Neuronal stem cell (in vitro differentiated cells): ENCODE measurements at regions not wholly inside any gene's neighbourhood (a gene's known extent, or its start where the extent isn't known, plus 50 kb on each side); places are given as distances from the start of the nearest gene placed in this dataset.

Experiments
- DNase-seq: peaks from one replicate; pipeline ENCODE4 v3.0.0-alpha.2; 2013; ENCODE audit warnings: low spot score
- H2AFZ ChIP-seq: one replicate; pipeline ENCODE4 v1.6.1; 2013; ENCODE audit warnings: mild to moderate bottlenecking, low read length, inconsistent platforms
- H2AK5ac ChIP-seq: 2 replicates; pipeline ENCODE4 v1.6.1; 2013; ENCODE audit warnings: low read depth, mild to moderate bottlenecking, inconsistent platforms, low read length, moderate library complexity, mixed read lengths
- H2BK120ac ChIP-seq: 2 replicates; pipeline ENCODE4 v1.6.1; 2013; ENCODE audit warnings: low read depth, mild to moderate bottlenecking, inconsistent platforms, low read length, moderate library complexity, mixed read lengths
- H2BK12ac ChIP-seq: one replicate; pipeline ENCODE4 v1.6.1; 2013; ENCODE audit warnings: low read length, inconsistent platforms
- H2BK15ac ChIP-seq: 2 replicates; pipeline ENCODE4 v1.6.1; 2013; ENCODE audit warnings: mild to moderate bottlenecking, low read length, inconsistent platforms, mixed read lengths
- H2BK5ac ChIP-seq: one replicate; pipeline ENCODE4 v1.6.1; 2013; ENCODE audit warnings: inconsistent platforms, mild to moderate bottlenecking, low read length, moderate library complexity
- H3K14ac ChIP-seq: one replicate; pipeline ENCODE4 v1.6.1; 2013; ENCODE audit warnings: low read length, inconsistent platforms
- H3K18ac ChIP-seq: 2 replicates; pipeline ENCODE4 v1.6.1; 2013; ENCODE audit warnings: low read length, inconsistent platforms
- H3K23ac ChIP-seq: 2 replicates; pipeline ENCODE4 v1.6.1; 2013; ENCODE audit warnings: low read depth, mild to moderate bottlenecking, mixed read lengths, low read length, inconsistent platforms; ENCODE audit not compliant: poor library complexity
- H3K27ac ChIP-seq: replicated peaks from 3 replicates; pipeline ENCODE4 v1.5.1; 2013; ENCODE audit warnings: low read length, inconsistent platforms
- H3K27me3 ChIP-seq, 3 experiments: 2 replicates each; pipeline ENCODE4 v1.6.1; 2013; ENCODE audit warnings: low read length in 3 of 3, mild to moderate bottlenecking in 2 of 3, inconsistent platforms in 1 of 3, low read depth in 1 of 3, mixed read lengths in 1 of 3, moderate library complexity in 1 of 3; ENCODE audit not compliant: control insufficient read depth in 3 of 3, insufficient read depth in 3 of 3
- H3K36me3 ChIP-seq, 2 donors: replicated peaks in 1 of 2; 2 replicates each; pipeline ENCODE4 v1.6.1; 2013; ENCODE audit warnings: low read length in 2 of 2; ENCODE audit not compliant: control insufficient read depth in 2 of 2, insufficient read depth in 2 of 2
- H3K4ac ChIP-seq: 2 replicates; pipeline ENCODE4 v1.6.1; 2013; ENCODE audit warnings: inconsistent platforms, mild to moderate bottlenecking, low read length, moderate library complexity
- H3K4me1 ChIP-seq, 2 donors: 1 replicate in 1 of 2; 2 replicates in 1 of 2; pipeline ENCODE4 v1.6.1; 2013; ENCODE audit warnings: low read length in 2 of 2, low read depth in 1 of 2; ENCODE audit not compliant: control insufficient read depth in 2 of 2, insufficient read depth in 1 of 2
- H3K4me2 ChIP-seq: one replicate; pipeline ENCODE4 v1.6.1; 2013; ENCODE audit warnings: mild to moderate bottlenecking, low read length, inconsistent platforms; ENCODE audit not compliant: insufficient read depth, poor library complexity, severe bottlenecking
- H3K4me3 ChIP-seq, 2 donors: 2 replicates each; pipeline ENCODE4 v1.5.1; 2013; ENCODE audit warnings: low read length in 2 of 2, mild to moderate bottlenecking in 2 of 2, inconsistent platforms in 1 of 2, moderate library complexity in 1 of 2
- H3K79me1 ChIP-seq: one replicate; pipeline ENCODE4 v1.6.1; 2013; ENCODE audit warnings: low read depth, mild to moderate bottlenecking, inconsistent platforms, low read length, moderate library complexity
- H3K9ac ChIP-seq: one replicate; pipeline ENCODE4 v1.6.1; 2013; ENCODE audit warnings: mild to moderate bottlenecking, low read depth, low read length, inconsistent platforms; ENCODE audit not compliant: poor library complexity
- H3K9me3 ChIP-seq, 2 donors: replicated peaks in 1 of 2; 2 replicates each; pipeline versions ENCODE3 to v1.6.1; 2013; ENCODE audit warnings: low read length in 2 of 2, mild to moderate bottlenecking in 2 of 2, inconsistent platforms in 1 of 2, low read depth in 1 of 2, mixed read lengths in 1 of 2, moderate library complexity in 1 of 2; ENCODE audit not compliant: control insufficient read depth in 2 of 2, insufficient read depth in 1 of 2
- H4K8ac ChIP-seq: one replicate; pipeline ENCODE4 v1.6.1; 2013; ENCODE audit warnings: low read depth, mild to moderate bottlenecking, inconsistent platforms, low read length, moderate library complexity
- H4K91ac ChIP-seq: one replicate; pipeline ENCODE4 v1.6.1; 2013; ENCODE audit warnings: low read length, low read depth, mild to moderate bottlenecking, inconsistent platforms; ENCODE audit not compliant: poor library complexity
- WGBS, 2 donors: extraction: QIAGEN DNeasy Blood & Tissue Kit; methylation state at CpG; one replicate each; pipeline ENCODE4 v1.1.7; 2013; ENCODE audit warnings: missing lambda C conversion rate in 2 of 2, mixed read lengths in 1 of 2; ENCODE audit not compliant: insufficient read length in 2 of 2, insufficient replicate concordance in 1 of 2; ENCODE audit errors: extremely low coverage in 2 of 2; 5-methylcytosine and 5-hydroxymethylcytosine counted together

GRCh38 chr4:57989430-57989829, 879.2 kb upstream of the IGFBP7 start:
- H3K36me3 ChIP-seq, result no peaks in the 10 kb centered on the region
- H3K4me3 ChIP-seq, result no peak overlapping the region
- no peak overlapping the region for H3K14ac ChIP-seq
- H3K4me1 ChIP-seq, result peaks cover 0 to 4% of the 10 kb centered on the region in 2 donors
- H2AFZ ChIP-seq, result no peak overlapping the region
- H2BK12ac ChIP-seq, result no peak overlapping the region
- no peak overlapping the region for H2BK15ac ChIP-seq
- H3K4me2 ChIP-seq, result no peak overlapping the region
- H3K9ac ChIP-seq, result no peak overlapping the region
- DNase-seq, result no peak
- H3K23ac ChIP-seq, result no peak overlapping the region
- H2BK120ac ChIP-seq, result no peak overlapping the region
- no peaks in the 10 kb centered on the region for H3K27me3 ChIP-seq
- no peak overlapping the region for H3K4ac ChIP-seq
- no peaks in the 10 kb centered on the region for H3K79me1 ChIP-seq
- no peak overlapping the region for H4K8ac ChIP-seq
- H3K27ac ChIP-seq, result no peak overlapping the region
- H2AK5ac ChIP-seq, result no peak overlapping the region
- no peak overlapping the region for H2BK5ac ChIP-seq
- H3K9me3 ChIP-seq, result no peaks in the 10 kb centered on the region
- H3K18ac ChIP-seq, result no peak overlapping the region
- no peak overlapping the region for H4K91ac ChIP-seq
- WGBS, 2 donors, result no CpG with 5 or more reads among the region's 6 CpGs

GRCh38 chr4:57985161-57985560, 875.0 kb upstream of the IGFBP7 start:
- Histone ChIP-seq H3K23ac (no peak overlapping the region), H2BK120ac (no peak overlapping the region), H3K27me3 (no peaks in the 10 kb centered on the region), H3K27ac (no peak overlapping the region), H4K91ac (no peak overlapping the region), H3K79me1 (no peaks in the 10 kb centered on the region), H2BK12ac (no peak overlapping the region), H2AK5ac (no peak overlapping the region), H3K4me1 (peaks cover 0 to 4% of the 10 kb centered on the region in 2 donors), H3K4ac (no peak overlapping the region), H3K14ac (no peak overlapping the region), H4K8ac (no peak overlapping the region), H3K4me3 (no peak overlapping the region), H2BK15ac (no peak overlapping the region), H3K9ac (no peak overlapping the region), H3K4me2 (no peak overlapping the region), H3K9me3 (no peaks in the 10 kb centered on the region), H2BK5ac (no peak overlapping the region), H3K36me3 (no peaks in the 10 kb centered on the region), H2AFZ (no peak overlapping the region), H3K18ac (no peak overlapping the region)
- DNase-seq, result no peak

- H3K9me3 ChIP-seq, result no peaks in the 10 kb centered on the region
- no peak overlapping the region for H3K18ac ChIP-seq
- no peak overlapping the region for H3K27ac ChIP-seq
- no peaks in the 10 kb centered on the region for H3K36me3 ChIP-seq
- H3K4me1 ChIP-seq, result no peaks in the 10 kb centered on the region
- H4K91ac ChIP-seq, result no peak overlapping the region
- no peaks in the 10 kb centered on the region for H3K27me3 ChIP-seq
- no peak for DNase-seq
- no peak overlapping the region for H4K8ac ChIP-seq
- no peak overlapping the region for H2BK12ac ChIP-seq
- no peak overlapping the region for H2AK5ac ChIP-seq
- H3K23ac ChIP-seq, result no peak overlapping the region
- no peak overlapping the region for H2BK120ac ChIP-seq
- H2BK5ac ChIP-seq, result no peak overlapping the region
- no peak overlapping the region for H3K4me3 ChIP-seq
- H3K4ac ChIP-seq, result no peak overlapping the region
- no peak overlapping the region for H3K4me2 ChIP-seq
- no peak overlapping the region for H3K9ac ChIP-seq
- H3K79me1 ChIP-seq, result no peaks in the 10 kb centered on the region
- H2AFZ ChIP-seq, result no peak overlapping the region
- H3K14ac ChIP-seq, result no peak overlapping the region
- no peak overlapping the region for H2BK15ac ChIP-seq
- WGBS, 2 donors, result no CpG with 5 or more reads among the region's 5 CpGs
Observed at GRCh38 chr4:57981123-57981522, 870.9 kb upstream of the IGFBP7 start.

GRCh38 chr4:57974821-57975220, 864.6 kb upstream of the IGFBP7 start:
- no peak overlapping the region for H4K91ac ChIP-seq

More at GRCh38 chr4:57974821-57975220, 864.6 kb upstream of the IGFBP7 start:
- Histone ChIP-seq H2BK120ac (no peak overlapping the region), H3K14ac (no peak overlapping the region), H2BK15ac (no peak overlapping the region), H3K4me1 (no peaks in the 10 kb centered on the region), H3K36me3 (no peaks in the 10 kb centered on the region), H3K4ac (no peak overlapping the region), H3K79me1 (no peaks in the 10 kb centered on the region), H3K23ac (no peak overlapping the region), H3K4me3 (no peak overlapping the region), H3K18ac (no peak overlapping the region), H3K9me3 (no peaks in the 10 kb centered on the region), H4K8ac (no peak overlapping the region), H2AK5ac (no peak overlapping the region), H3K9ac (no peak overlapping the region), H2BK5ac (no peak overlapping the region), H3K27me3 (no peaks in the 10 kb centered on the region), H3K4me2 (no peak overlapping the region), H2BK12ac (no peak overlapping the region), H3K27ac (no peak overlapping the region), H2AFZ (no peak overlapping the region)
- DNase-seq, result no peak
- WGBS, 2 donors, result no CpG with 5 or more reads among the region's 4 CpGs
